CD4-positive, alpha-beta T cell treated with Interleukin-4 for 4 hours (primary cell): ENCODE measurements at regions not wholly inside any gene's neighbourhood (a gene's known extent, or its start where the extent isn't known, plus 50 kb on each side); places are given as distances from the start of the nearest gene placed in this dataset.

ENCODE experiments used
- DNase-seq: peaks from one replicate; pipeline ENCODE4 v3.0.0-alpha.2; 2020

GRCh38 chr7:145082366-145083161 lies 246.7 kb upstream of the TPK1 start:
- DNase-seq = no peak

- DNase-seq = no peak
Measured at GRCh38 chr7:145065473-145065872, 229.6 kb upstream of the TPK1 start.

GRCh38 chr7:145064114-145064513 lies 228.3 kb upstream of the TPK1 start:
- DNase-seq = no peak

- no peak for DNase-seq
Measured at GRCh38 chr7:145053781-145054180, 217.9 kb upstream of the TPK1 start.

GRCh38 chr7:145050415-145050814 lies 214.6 kb upstream of the TPK1 start:
- no peak for DNase-seq

GRCh38 chr7:145036604-145037405 lies 201.0 kb upstream of the TPK1 start:
- DNase-seq = peak; percentile 43

- DNase-seq = no peak
Measured at GRCh38 chr7:145031162-145031561, 195.3 kb upstream of the TPK1 start.

- no peak for DNase-seq
Measured at GRCh38 chr7:145030754-145031153, 194.9 kb upstream of the TPK1 start.

- no peak for DNase-seq
Measured at GRCh38 chr7:145020454-145020853, 184.6 kb upstream of the TPK1 start.

- DNase-seq = no peak
Measured at GRCh38 chr7:145016068-145016467, 180.2 kb upstream of the TPK1 start.

GRCh38 chr7:145009876-145010275 lies 174.0 kb upstream of the TPK1 start:
- DNase-seq = no peak

GRCh38 chr7:145005601-145006000 lies 169.7 kb upstream of the TPK1 start:
- DNase-seq = no peak

- no peak for DNase-seq
Measured at GRCh38 chr7:144997512-144997911, 161.7 kb upstream of the TPK1 start.

GRCh38 chr7:144995495-144995894 lies 159.6 kb upstream of the TPK1 start:
- no peak for DNase-seq

GRCh38 chr7:144991041-144991440 lies 155.2 kb upstream of the TPK1 start:
- DNase-seq = no peak

GRCh38 chr7:144987686-144988085 lies 151.8 kb upstream of the TPK1 start:
- DNase-seq = no peak

- DNase-seq = no peak
Measured at GRCh38 chr7:144982133-144982532, 146.3 kb upstream of the TPK1 start.

- DNase-seq = no peak
Measured at GRCh38 chr7:144975882-144976281, 140.0 kb upstream of the TPK1 start.

- DNase-seq = no peak
Measured at GRCh38 chr7:144969787-144970186, 133.9 kb upstream of the TPK1 start.

- no peak for DNase-seq
Measured at GRCh38 chr7:144960763-144961162, 124.9 kb upstream of the TPK1 start.

- DNase-seq = no peak
Measured at GRCh38 chr7:144957998-144958397, 122.1 kb upstream of the TPK1 start.

- no peak for DNase-seq
Measured at GRCh38 chr7:144955422-144955821, 119.6 kb upstream of the TPK1 start.

- DNase-seq = no peak
Measured at GRCh38 chr7:144941127-144941526, 105.3 kb upstream of the TPK1 start.

- DNase-seq = no peak
Measured at GRCh38 chr7:144937199-144937598, 101.3 kb upstream of the TPK1 start.
